Inferior parietal cortex (tissue), 1 donor: ENCODE measurements at regions not wholly inside any gene's neighbourhood (a gene's known extent, or its start where the extent isn't known, plus 50 kb on each side); places are given as distances from the start of the nearest gene placed in this dataset.
"Not testable (repeated sequence)": the region's sequence is repeated elsewhere in the genome, so short reads cannot be mapped to it uniquely, and the experiment has no call there.

ENCODE experiments used
- DNase-seq: peaks from one replicate; pipeline ENCODE4 v3.0.0-alpha.2; 2016; ENCODE audit errors: extremely low spot score

- DNase-seq = not testable (repeated sequence)
These were observed 69.5 kb downstream of the NPIPA7 start for GRCh38 chr16:16448423-16448822.

GRCh38 chr16:16449712-16450237 is 70.8 kb downstream of the NPIPA7 start:
- not testable (repeated sequence) for DNase-seq

- DNase-seq = not testable (repeated sequence)
These were observed 72.9 kb downstream of the NPIPA7 start for GRCh38 chr16:16451721-16452410.

GRCh38 chr16:16458579-16458978 is 79.6 kb downstream of the NPIPA7 start:
- DNase-seq = not testable (repeated sequence)

- DNase-seq = not testable (repeated sequence)
These were observed 84.9 kb downstream of the NPIPA7 start for GRCh38 chr16:16463792-16464191.

- not testable (repeated sequence) for DNase-seq
These were observed 110.0 kb downstream of the NPIPA7 start for GRCh38 chr16:16488919-16489318.

GRCh38 chr16:16489466-16489865 is 110.5 kb downstream of the NPIPA7 start:
- not testable (repeated sequence) for DNase-seq

- DNase-seq = not testable (repeated sequence)
These were observed 115.2 kb downstream of the NPIPA7 start for GRCh38 chr16:16494114-16494513.

- DNase-seq = not testable (repeated sequence)
These were observed 116.1 kb downstream of the NPIPA7 start for GRCh38 chr16:16494998-16495397.

GRCh38 chr16:16499875-16500274 is 120.9 kb downstream of the NPIPA7 start:
- not testable (repeated sequence) for DNase-seq

- not testable (repeated sequence) for DNase-seq
These were observed 128.1 kb downstream of the NPIPA7 start for GRCh38 chr16:16507041-16507440.

- not testable (repeated sequence) for DNase-seq
These were observed 129.4 kb downstream of the NPIPA7 start for GRCh38 chr16:16508344-16508743.

GRCh38 chr16:16519395-16519794 is 140.5 kb downstream of the NPIPA7 start:
- DNase-seq = not testable (repeated sequence)

- not testable (repeated sequence) for DNase-seq
These were observed 142.5 kb downstream of the NPIPA7 start for GRCh38 chr16:16521239-16522002.

- DNase-seq = not testable (repeated sequence)
These were observed 148.1 kb downstream of the NPIPA7 start for GRCh38 chr16:16526998-16527397.

GRCh38 chr16:16530744-16531143 is 151.8 kb downstream of the NPIPA7 start:
- not testable (repeated sequence) for DNase-seq

GRCh38 chr16:16535565-16535964 is 156.6 kb downstream of the NPIPA7 start:
- not testable (repeated sequence) for DNase-seq

- DNase-seq = not testable (repeated sequence)
These were observed 157.2 kb downstream of the NPIPA7 start for GRCh38 chr16:16536151-16536550.

- not testable (repeated sequence) for DNase-seq
These were observed 170.8 kb downstream of the NPIPA7 start for GRCh38 chr16:16549710-16550109.

GRCh38 chr16:16550824-16551223 is 171.9 kb downstream of the NPIPA7 start:
- DNase-seq = not testable (repeated sequence)

GRCh38 chr16:16552819-16553340 is 173.9 kb downstream of the NPIPA7 start:
- DNase-seq = not testable (repeated sequence)

- not testable (repeated sequence) for DNase-seq
These were observed 180.3 kb downstream of the NPIPA7 start for GRCh38 chr16:16559179-16559740.
